Breast epithelium (tissue), 3 donors: ENCODE measurements at regions not wholly inside any gene's neighbourhood (a gene's known extent, or its start where the extent isn't known, plus 50 kb on each side); places are given as distances from the start of the nearest gene placed in this dataset.

ENCODE experiments used
- CTCF ChIP-seq, 3 donors: fragments of 450-650 bp; IDR thresholded peaks; one replicate each; pipeline ENCODE4 v1.5.1; 2016 to 2017; ENCODE audit warnings: antibody characterized with exemption in 3 of 3, mild to moderate bottlenecking in 3 of 3, moderate library complexity in 3 of 3
- POLR2A ChIP-seq: fragments of 450-650 bp; IDR thresholded peaks from one replicate; pipeline ENCODE4 v1.6.1; 2016; ENCODE audit warnings: antibody characterized with exemption, mild to moderate bottlenecking, moderate library complexity

DNA sequence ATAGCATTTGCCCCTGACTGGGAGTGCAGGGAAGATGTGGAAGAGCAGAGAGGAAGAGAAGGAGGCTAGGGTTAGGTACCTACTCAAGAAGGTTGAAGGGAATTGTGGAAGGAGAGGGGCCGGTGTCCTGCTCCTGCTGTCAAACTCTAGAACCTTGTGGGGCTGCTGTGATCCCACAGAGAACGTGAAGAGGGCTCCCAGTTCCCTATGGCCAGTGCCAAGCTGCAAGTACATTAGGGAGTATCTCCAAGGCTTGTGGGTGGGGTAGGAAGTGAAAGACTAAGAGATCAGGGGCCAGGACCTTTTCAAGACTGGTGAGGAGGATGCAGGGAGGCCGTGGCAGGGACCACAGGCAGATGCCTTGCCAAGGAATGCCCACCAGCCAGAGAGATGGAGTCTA is 263.4 kb downstream of the CDH26 start:
- TF ChIP-seq CTCF (IDR thresholded peaks at IDR 0.05), result no peak
- no peak for TF ChIP-seq POLR2A
